ENCODE measurements at regions not wholly inside any gene's neighbourhood (a gene's known extent, or its start where the extent isn't known, plus 50 kb on each side); places are given as distances from the start of the nearest gene placed in this dataset.

DNA sequence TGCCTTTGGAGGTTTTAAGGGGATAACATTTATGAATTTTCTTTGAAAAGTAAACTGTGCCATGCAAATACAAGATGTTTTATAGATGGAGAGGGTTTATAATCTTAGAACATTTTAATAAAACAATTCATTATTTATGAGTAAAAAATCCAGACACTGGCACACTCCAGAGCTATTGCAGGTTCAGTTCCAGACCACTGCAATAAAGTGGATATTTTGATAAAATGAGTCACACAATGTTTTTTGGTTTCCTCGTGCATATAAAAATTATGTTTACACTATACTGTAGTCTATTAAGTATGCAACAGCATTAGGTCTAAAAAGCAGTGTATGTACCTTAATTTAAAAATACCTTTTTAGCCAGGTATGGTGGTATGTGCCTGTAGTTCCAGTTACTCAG lies 146.2 kb upstream of the ZBED5 start (continued):
- TF ChIP-seq, protein P1, sequence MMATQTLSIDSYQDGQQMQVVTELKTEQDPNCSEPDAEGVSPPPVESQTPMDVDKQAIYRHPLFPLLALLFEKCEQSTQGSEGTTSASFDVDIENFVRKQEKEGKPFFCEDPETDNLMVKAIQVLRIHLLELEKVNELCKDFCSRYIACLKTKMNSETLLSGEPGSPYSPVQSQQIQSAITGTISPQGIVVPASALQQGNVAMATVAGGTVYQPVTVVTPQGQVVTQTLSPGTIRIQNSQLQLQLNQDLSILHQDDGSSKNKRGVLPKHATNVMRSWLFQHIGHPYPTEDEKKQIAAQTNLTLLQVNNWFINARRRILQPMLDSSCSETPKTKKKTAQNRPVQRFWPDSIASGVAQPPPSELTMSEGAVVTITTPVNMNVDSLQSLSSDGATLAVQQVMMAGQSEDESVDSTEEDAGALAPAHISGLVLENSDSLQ (IDR thresholded peaks at IDR 0.05) = no peak
- no peak for TF ChIP-seq ZNF384 (IDR thresholded peaks at IDR 0.05; ENCODE audit: borderline replicate concordance, low read depth, low read length)
- TF ChIP-seq ETV6 (conservative IDR thresholded peaks at IDR 0.05 in 1 of 2, IDR thresholded peaks at IDR 0.05 in 1 of 2; ENCODE audit: borderline replicate concordance in 1 of 2, low read depth in 1 of 2) = no peak
- no peak for TF ChIP-seq MEF2B (IDR thresholded peaks at IDR 0.05; ENCODE audit: partially characterized antibody, poor library complexity, severe bottlenecking)

DNA sequence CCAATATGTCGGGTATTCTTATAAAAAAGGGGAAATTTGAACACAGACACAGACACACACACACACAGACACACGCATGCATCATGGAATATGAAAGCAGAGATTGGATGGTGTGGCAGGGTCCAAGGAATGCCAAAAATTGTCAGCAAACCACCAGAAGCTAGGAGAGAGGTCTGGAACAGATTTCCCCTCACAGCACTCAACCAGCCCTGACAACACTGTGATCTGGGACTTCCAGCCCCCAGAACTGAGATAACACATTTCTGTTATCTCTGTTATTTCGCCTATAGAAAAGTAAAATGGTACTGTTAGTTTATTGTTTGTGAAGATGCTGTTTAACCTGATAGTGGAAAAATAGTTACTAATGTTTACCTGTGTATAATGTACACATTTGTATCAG lies 145.4 kb upstream of the ZBED5 start:
- no peaks in the 10 kb centered on the region for H3K9me3 ChIP-seq (replicated peaks; ENCODE audit: control insufficient read depth, insufficient read depth, low read length)
- WGBS (ENCODE audit: insufficient coverage, insufficient replicate concordance, low lambda C conversion rate, missing lambda C conversion rate) = 26% methylated on average over 3 of the region's 3 CpGs
- RAD21 ChIA-PET (ENCODE audit: unreplicated experiment) = no interaction called here
- no peaks in the 10 kb centered on the region for H3K79me2 ChIP-seq (ENCODE audit: control insufficient read depth, insufficient read depth, low read length)
- no peak overlapping the region for H3K4me2 ChIP-seq (ENCODE audit: control insufficient read depth, insufficient read depth)
- CTCF ChIA-PET = interaction anchor here (0.7 to 1.6 kb wide), 2 partner anchors 22 to 25 kb away, joined by 3 to 5 read pairs; no protein-coding TSS in a partner anchor
- no peaks in the 10 kb centered on the region for H3K4me1 ChIP-seq (ENCODE audit: control insufficient read depth, insufficient read depth, low read length)
- POLR2A ChIA-PET = no interaction called here
- DNase-seq (ENCODE audit: low read depth, low spot score) (no peak), FAIRE-seq (no peak), ATAC-seq (no peak)
- intact Hi-C loops (cut with micrococcal nuclease; ENCODE audit: unreplicated experiment) = no loop called here
- BruUV-seq (replicated peaks) = no TSS peak
- SMC1A ChIA-PET (ENCODE audit: uncharacterized antibody, unreplicated experiment) = no interaction called here
- no peak overlapping the region for H2AFZ ChIP-seq (ENCODE audit: control insufficient read depth, low read depth, low read length)
- H3K36me3 ChIP-seq (ENCODE audit: control insufficient read depth in 2 of 2, insufficient read depth in 2 of 2, low read length in 1 of 2) = no peaks in the 10 kb centered on the region
- no peak overlapping the region for H3K9ac ChIP-seq (ENCODE audit: control insufficient read depth, insufficient read depth, low read length)
- in situ Hi-C loops (cut with MboI) = no loop called here
- no peak overlapping the region for H3K4me3 ChIP-seq
- H3K27ac ChIP-seq (ENCODE audit: control insufficient read depth, insufficient read depth) = no peak overlapping the region
- H4K20me1 ChIP-seq (ENCODE audit: control insufficient read depth, insufficient read depth) = no peaks in the 10 kb centered on the region
- no peak for TF ChIP-seq RBBP5 (conservative IDR thresholded peaks at IDR 0.05)
- TF ChIP-seq SIN3A (IDR thresholded peaks at IDR 0.05; ENCODE audit: low read depth, low read length) = no peak
- TF ChIP-seq FOXK2 (IDR thresholded peaks at IDR 0.05) = no peak
- TF ChIP-seq NR2C1 (IDR thresholded peaks at IDR 0.05) = no peak
- H3K27me3 ChIP-seq (replicated peaks in 1 of 2; ENCODE audit: control insufficient read depth in 2 of 2, insufficient read depth in 2 of 2, low read length in 1 of 2) = peaks cover 0 to under 1% of the 10 kb centered on the region in 2 experiments
